SK-N-SH (cell line): ENCODE measurements at regions not wholly inside any gene's neighbourhood (a gene's known extent, or its start where the extent isn't known, plus 50 kb on each side); places are given as distances from the start of the nearest gene placed in this dataset.

Source experiments
- CTCF ChIA-PET: fragments of 300-600, 350-600 bp; formaldehyde crosslinking; extraction: SDS; loops from one replicate; lab custom pipeline; 2021; lab: Yijun Ruan, JAX
- POLR2A ChIA-PET: fragments of 350-600 bp; sonication (Branson Sonifier 250); formaldehyde crosslinking; extraction: SDS; loops from one replicate; lab custom pipeline; 2020; ENCODE audit warnings: antibody characterized with exemption, inconsistent platforms; lab: Yijun Ruan, JAX
- DNase-seq: peaks from one replicate; pipeline ENCODE4 v3.0.0; 2012
- H2AFZ ChIP-seq: fragments of 200-600 bp; sonication (generic); 2 replicates; pipeline ENCODE4 v1.8.1; 2016; ENCODE audit warnings: antibody characterized with exemption, mild to moderate bottlenecking, low read depth
- H3F3A ChIP-seq: fragments of 200-600 bp; sonication (generic); replicated peaks from 2 replicates; pipeline ENCODE3; 2016; ENCODE audit warnings: antibody characterized with exemption, mild to moderate bottlenecking; ENCODE audit not compliant: insufficient read depth
- H3K27ac ChIP-seq, 2 experiments: fragments of 200-500 bp in 1 of 2; fragments of 200-600 bp in 1 of 2; sonication (Bioruptor generic) in 1 of 2; sonication (generic), shearing (Covaris generic) in 1 of 2; 2 replicates each; pipeline versions ENCODE4 v1.5.1 to v1.6.1; 2014 to 2016; ENCODE audit warnings: low read depth in 2 of 2, inconsistent platforms in 1 of 2, low read length in 1 of 2, mild to moderate bottlenecking in 1 of 2, mixed read lengths in 1 of 2
- H3K27me3 ChIP-seq: fragments of 200-600 bp; sonication (generic), shearing (Covaris generic); 2 replicates; pipeline ENCODE4 v1.6.1; 2016; ENCODE audit warnings: mixed run types; ENCODE audit not compliant: insufficient read depth
- H3K36me3 ChIP-seq, 2 experiments: fragments of 200-500 bp in 1 of 2; fragments of 200-600 bp in 1 of 2; sonication (Bioruptor generic) in 1 of 2; sonication (generic) in 1 of 2; replicated peaks in 1 of 2; 2 replicates each; pipeline versions ENCODE3 to v1.5.1; 2014 to 2016; ENCODE audit warnings: low read length in 1 of 2, mild to moderate bottlenecking in 1 of 2; ENCODE audit not compliant: insufficient read depth in 2 of 2, control insufficient read depth in 1 of 2
- H3K4me1 ChIP-seq, 2 experiments: fragments of 200-500 bp in 1 of 2; fragments of 200-600 bp in 1 of 2; sonication (Bioruptor generic) in 1 of 2; sonication (generic), shearing (Covaris generic) in 1 of 2; 2 replicates each; pipeline versions ENCODE4 v1.5.1 to v1.6.1; 2014 to 2016; ENCODE audit warnings: low read depth in 1 of 2, low read length in 1 of 2, mixed run types in 1 of 2; ENCODE audit not compliant: insufficient read depth in 2 of 2, control insufficient read depth in 1 of 2
- H3K4me2 ChIP-seq: fragments of 200-600 bp; sonication (generic), shearing (Covaris generic); 2 replicates; pipeline ENCODE4 v1.6.1; 2017; ENCODE audit warnings: mixed run types
- H3K4me3 ChIP-seq, 2 experiments: fragments of 200-500 bp in 1 of 2; fragments of 200-600 bp in 1 of 2; sonication (Bioruptor generic) in 1 of 2; sonication (generic), shearing (Covaris generic) in 1 of 2; 2 replicates each; pipeline versions ENCODE4 v1.5.1 to v1.8.1; 2014 to 2016; ENCODE audit warnings: low read depth in 2 of 2, inconsistent platforms in 1 of 2, low read length in 1 of 2, mild to moderate bottlenecking in 1 of 2, mixed read lengths in 1 of 2, moderate library complexity in 1 of 2
- H3K79me2 ChIP-seq: fragments of 200-600 bp; sonication (generic); 2 replicates; pipeline ENCODE4 v1.8.1; 2017; ENCODE audit warnings: mild to moderate bottlenecking; ENCODE audit not compliant: insufficient read depth
- H3K9ac ChIP-seq: fragments of 200-600 bp; sonication (generic); 2 replicates; pipeline ENCODE4 v1.6.1; 2017; ENCODE audit warnings: mixed run types
- H3K9me2 ChIP-seq: fragments of 200-600 bp; sonication (generic); 2 replicates; pipeline ENCODE4 v1.6.1; 2017; ENCODE audit warnings: mixed run types
- H3K9me3 ChIP-seq: fragments of 200-600 bp; sonication (generic); 2 replicates; pipeline ENCODE4 v1.6.1; 2017; ENCODE audit warnings: mixed run types, mild to moderate bottlenecking, moderate library complexity
- H4K20me1 ChIP-seq: fragments of 200-600 bp; sonication (generic); 2 replicates; pipeline ENCODE4 v1.6.1; 2017; ENCODE audit warnings: mild to moderate bottlenecking, mixed run types; ENCODE audit not compliant: insufficient read depth
- CTCF ChIP-seq: fragments of 200-600 bp; sonication (generic); IDR thresholded peaks from 2 replicates; pipeline ENCODE4 v1.6.1; 2017; ENCODE audit warnings: antibody characterized with exemption, mild to moderate bottlenecking, moderate library complexity
- ELF1 ChIP-seq: IDR thresholded peaks from 2 replicates; pipeline ENCODE4 v1.4.0; 2012
- GATA2 ChIP-seq: sonication (generic); formaldehyde crosslinking; IDR thresholded peaks from 2 replicates; pipeline ENCODE4 v1.5.0; 2020; ENCODE audit warnings: mild to moderate bottlenecking, missing genetic modification reagents
- IRF3 ChIP-seq: fragments of 150-350 bp; IDR thresholded peaks from 2 replicates; pipeline ENCODE4 v1.6.1; 2016; ENCODE audit warnings: mild to moderate bottlenecking, low read depth, low read length
- JUND ChIP-seq: IDR thresholded peaks from 2 replicates; pipeline ENCODE4 v1.4.0; 2012
- MAX ChIP-seq: IDR thresholded peaks from 2 replicates; pipeline ENCODE4 v1.4.0; 2012; ENCODE audit warnings: low read depth
- MEF2A ChIP-seq: IDR thresholded peaks from 2 replicates; pipeline ENCODE4 v1.4.0; 2012; ENCODE audit warnings: low read depth, borderline replicate concordance
- MXI1 ChIP-seq: IDR thresholded peaks from 2 replicates; pipeline ENCODE4 v1.6.1; 2012; ENCODE audit warnings: mild to moderate bottlenecking, low read depth, low read length, improper control_type of control experiment
- NFIC ChIP-seq: IDR thresholded peaks from 2 replicates; pipeline ENCODE4 v1.4.0; 2012; ENCODE audit warnings: borderline replicate concordance
- PBX3 ChIP-seq: IDR thresholded peaks from 2 replicates; pipeline ENCODE4; 2012
- RAD21 ChIP-seq: IDR thresholded peaks from 2 replicates; pipeline ENCODE4 v1.6.1; 2012; ENCODE audit warnings: mild to moderate bottlenecking, low read length
- RFX5 ChIP-seq: IDR thresholded peaks from 2 replicates; pipeline ENCODE4 v1.6.1; 2012; ENCODE audit warnings: mild to moderate bottlenecking, improper control_type of control experiment, low read length
- SMC3 ChIP-seq: IDR thresholded peaks from 2 replicates; pipeline ENCODE4 v1.6.1; 2012; ENCODE audit warnings: low read depth, low read length, improper control_type of control experiment
- TCF12 ChIP-seq: IDR thresholded peaks from 2 replicates; pipeline ENCODE4 v1.4.0; 2012
- USF2 ChIP-seq: fragments of 150-350 bp; IDR thresholded peaks from 2 replicates; pipeline ENCODE4 v1.6.1; 2017; ENCODE audit warnings: antibody characterized with exemption, low read length, low read depth, borderline replicate concordance
- WGBS: methylation state at CpG from one replicate; pipeline ENCODE4 v1.1.6; 2017; ENCODE audit warnings: low lambda C conversion rate; 5-methylcytosine and 5-hydroxymethylcytosine counted together

GRCh38 chr3:59317386-59317785, 267.6 kb upstream of the CFAP20DC start:
- WGBS = 65% methylated on average over 6 of the region's 6 CpGs
- POLR2A ChIA-PET = no interaction called here
- CTCF ChIA-PET = interaction anchor here (1.8 kb wide), 1 partner anchor 541 kb away, joined by 6 read pairs; no protein-coding TSS in a partner anchor

GRCh38 chr3:59316688-59317275, 267.0 kb upstream of the CFAP20DC start:
- 57% methylated on average over 3 of the region's 3 CpGs for WGBS
- TF ChIP-seq MEF2A = no peak
- DNase-seq = no peak
- CTCF ChIA-PET = interaction anchor here (1.0 to 1.8 kb wide), 2 partner anchors 27 to 541 kb away, joined by 3 to 6 read pairs; no protein-coding TSS in a partner anchor
- POLR2A ChIA-PET = no interaction called here
- no peaks in the 10 kb centered on the region; a peak in 1 of 4 replicates for H3K4me1 ChIP-seq
- no peaks in the 10 kb centered on the region for H3K79me2 ChIP-seq
- H3K9ac ChIP-seq = no peak overlapping the region
- no peak overlapping the region for H3K27ac ChIP-seq
- no peaks in the 10 kb centered on the region for H3K36me3 ChIP-seq
- H3K27me3 ChIP-seq = no peaks in the 10 kb centered on the region
- H4K20me1 ChIP-seq = no peaks in the 10 kb centered on the region
- H3K9me3 ChIP-seq = no peaks in the 10 kb centered on the region
- no peaks in the 10 kb centered on the region for H3K9me2 ChIP-seq
- no peak overlapping the region for H2AFZ ChIP-seq
- no peaks in the 10 kb centered on the region for H3F3A ChIP-seq
- no peak overlapping the region for H3K4me2 ChIP-seq
- H3K4me3 ChIP-seq = no peak overlapping the region

More at GRCh38 chr3:59317386-59317785, 267.6 kb upstream of the CFAP20DC start:
- H3K4me1 ChIP-seq = no peaks in the 10 kb centered on the region; a peak in 1 of 4 replicates
- no peaks in the 10 kb centered on the region for H3K9me3 ChIP-seq
- TF ChIP-seq SMC3 = no peak
- TF ChIP-seq, all 33 proteins: peak for 0
- H3K27me3 ChIP-seq = no peaks in the 10 kb centered on the region
- no peaks in the 10 kb centered on the region for H3K36me3 ChIP-seq
- no peaks in the 10 kb centered on the region for H3K9me2 ChIP-seq
- H3F3A ChIP-seq = no peaks in the 10 kb centered on the region
- no peak overlapping the region for H2AFZ ChIP-seq
- no peak overlapping the region for H3K4me3 ChIP-seq
- H3K9ac ChIP-seq = no peak overlapping the region
- no peaks in the 10 kb centered on the region for H3K79me2 ChIP-seq
- no peak overlapping the region for H3K4me2 ChIP-seq
- H4K20me1 ChIP-seq = no peaks in the 10 kb centered on the region
- no peak overlapping the region for H3K27ac ChIP-seq
- DNase-seq = no peak

DNA sequence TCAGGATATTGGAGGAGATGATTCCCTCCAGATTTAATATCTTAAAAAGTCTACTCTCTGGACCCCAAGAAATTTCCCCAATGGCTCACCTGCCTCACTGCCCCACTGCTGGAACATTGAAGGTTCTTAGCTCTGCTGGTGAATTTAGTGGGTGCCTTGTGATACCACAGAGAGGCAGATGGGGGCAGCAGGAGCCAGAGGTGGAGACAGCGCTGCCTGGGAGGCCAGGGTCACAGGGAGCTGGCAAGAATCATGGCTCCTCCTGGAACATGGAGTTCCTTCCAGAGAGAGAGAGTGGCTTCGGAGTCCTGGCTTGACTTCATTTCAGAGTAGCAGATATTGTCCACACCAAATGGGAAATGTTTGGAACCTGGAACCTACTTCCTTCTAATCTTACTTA, 263.5 kb upstream of the CFAP20DC start:
- Histone ChIP-seq H3F3A (no peaks in the 10 kb centered on the region), H3K4me1 (no peaks in the 10 kb centered on the region), H3K79me2 (no peaks in the 10 kb centered on the region), H3K27me3 (no peaks in the 10 kb centered on the region), H3K9me2 (no peaks in the 10 kb centered on the region), H3K9me3 (no peaks in the 10 kb centered on the region), H3K9ac (no peak overlapping the region), H4K20me1 (no peaks in the 10 kb centered on the region), H3K4me2 (no peak overlapping the region), H3K4me3 (no peak overlapping the region), H3K36me3 (no peaks in the 10 kb centered on the region), H2AFZ (no peak overlapping the region), H3K27ac (no peak overlapping the region)
- ChIA-PET POLR2A (no interaction called here), CTCF (interaction anchor here (0.5 to 1.7 kb wide), 5 partner anchors 11 to 544 kb away, joined by 3 to 4 read pairs (median 4); no protein-coding TSS in a partner anchor)
- peak; percentile 27 for DNase-seq
- 50% methylated on average over 1 of the region's 2 CpGs for WGBS
- TF ChIP-seq SMC3 (peak; percentile 31; the same call in 1 of the 2 replicates), MAX (no peak), ELF1 (no peak), JUND (no peak), CTCF (peak; percentile 44; the same call in 1 of the 2 replicates), RFX5 (no peak), MXI1 (no peak), GATA2 (CRISPR knock-in tag) (no peak), PBX3 (no peak), IRF3 (no peak), USF2 (no peak), TCF12 (no peak), RAD21 (peak; percentile 64), NFIC (no peak)
